Breast epithelium (tissue), 4 donors: ENCODE measurements at regions not wholly inside any gene's neighbourhood (a gene's known extent, or its start where the extent isn't known, plus 50 kb on each side); places are given as distances from the start of the nearest gene placed in this dataset.

ENCODE experiments used
- DNase-seq, 2 donors: peaks; one replicate each; pipeline ENCODE4 v3.0.0-alpha.2; 2019; ENCODE audit warnings: low spot score in 2 of 2
- H3K27ac ChIP-seq, 2 donors: fragments of 200-600 bp; sonication (generic) in 1 of 2; one replicate each; pipeline ENCODE4 v1.5.1; 2016 to 2019; ENCODE audit warnings: mild to moderate bottlenecking in 1 of 2
- H3K27me3 ChIP-seq, 2 donors: fragments of 200-600 bp; sonication (generic) in 1 of 2; one replicate each; pipeline versions ENCODE4 v1.5.1 to v1.6.0; 2017 to 2019; ENCODE audit warnings: control low read depth in 1 of 2, mild to moderate bottlenecking in 1 of 2
- H3K36me3 ChIP-seq: fragments of 200-600 bp; one replicate; pipeline ENCODE4 v1.5.1; 2019
- H3K4me1 ChIP-seq, 2 donors: fragments of 200-600 bp; sonication (generic); one replicate each; pipeline ENCODE4 v1.5.1; 2016 to 2019; ENCODE audit warnings: control low read depth in 1 of 2
- H3K4me3 ChIP-seq, 3 donors: fragments of 200-600 bp; sonication (generic); 1 replicate in 2 of 3; 2 replicates in 1 of 3; pipeline ENCODE4 v1.5.1; 2016 to 2019; ENCODE audit warnings: mild to moderate bottlenecking in 3 of 3, moderate library complexity in 2 of 3
- H3K9me3 ChIP-seq, 2 donors: fragments of 200-600 bp; sonication (generic) in 1 of 2; one replicate each; pipeline ENCODE4 v1.5.1; 2016 to 2019; ENCODE audit warnings: control low read depth in 1 of 2
- POLR2A ChIP-seq: fragments of 450-650 bp; IDR thresholded peaks from one replicate; pipeline ENCODE4 v1.6.1; 2016; ENCODE audit warnings: antibody characterized with exemption, mild to moderate bottlenecking, moderate library complexity
- POLR2AphosphoS5 ChIP-seq, 3 donors: sonication (generic); formaldehyde crosslinking; IDR thresholded peaks; one replicate each; pipeline ENCODE4 v1.6.1; 2017; ENCODE audit warnings: antibody characterized with exemption in 3 of 3
- intact Hi-C: fragments of 100-400 bp; cut with DNase I; formaldehyde crosslinking; loops from one replicate; pipeline ENCODE4 v1.15.1; 2023; ENCODE audit warnings: low total_unique reads
- TF ChIP-seq, protein P1 (sequence below), 3 donors: fragments of 450-650 bp; IDR thresholded peaks; one replicate each; pipeline ENCODE4 v1.5.1; 2016 to 2017; ENCODE audit warnings: antibody characterized with exemption in 3 of 3, mild to moderate bottlenecking in 3 of 3, moderate library complexity in 3 of 3

DNA sequence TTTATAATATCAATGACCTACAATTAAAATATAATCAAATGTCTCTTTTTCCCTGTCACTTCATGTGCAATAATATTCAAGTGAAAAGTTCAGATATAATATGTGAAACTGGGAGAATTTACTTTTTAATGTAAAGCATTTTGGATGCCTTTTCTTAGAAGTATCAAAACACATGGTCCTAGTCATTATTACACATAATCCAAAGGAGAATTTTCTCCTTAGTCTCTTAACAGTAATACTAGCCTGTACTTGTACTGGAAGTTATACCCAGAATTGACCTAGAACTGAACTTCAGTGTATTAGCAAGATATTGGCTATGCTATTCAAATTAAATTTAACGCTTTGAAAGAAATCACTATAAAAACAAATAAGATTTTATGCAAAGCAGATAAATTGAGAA, 842.6 kb upstream of the MANEA start:
- no peaks in the 10 kb centered on the region for H3K9me3 ChIP-seq
- no peak overlapping the region for H3K27ac ChIP-seq
- no peak for DNase-seq
- TF ChIP-seq POLR2AphosphoS5 (IDR thresholded peaks at IDR 0.05), result no peak
- TF ChIP-seq, protein P1, sequence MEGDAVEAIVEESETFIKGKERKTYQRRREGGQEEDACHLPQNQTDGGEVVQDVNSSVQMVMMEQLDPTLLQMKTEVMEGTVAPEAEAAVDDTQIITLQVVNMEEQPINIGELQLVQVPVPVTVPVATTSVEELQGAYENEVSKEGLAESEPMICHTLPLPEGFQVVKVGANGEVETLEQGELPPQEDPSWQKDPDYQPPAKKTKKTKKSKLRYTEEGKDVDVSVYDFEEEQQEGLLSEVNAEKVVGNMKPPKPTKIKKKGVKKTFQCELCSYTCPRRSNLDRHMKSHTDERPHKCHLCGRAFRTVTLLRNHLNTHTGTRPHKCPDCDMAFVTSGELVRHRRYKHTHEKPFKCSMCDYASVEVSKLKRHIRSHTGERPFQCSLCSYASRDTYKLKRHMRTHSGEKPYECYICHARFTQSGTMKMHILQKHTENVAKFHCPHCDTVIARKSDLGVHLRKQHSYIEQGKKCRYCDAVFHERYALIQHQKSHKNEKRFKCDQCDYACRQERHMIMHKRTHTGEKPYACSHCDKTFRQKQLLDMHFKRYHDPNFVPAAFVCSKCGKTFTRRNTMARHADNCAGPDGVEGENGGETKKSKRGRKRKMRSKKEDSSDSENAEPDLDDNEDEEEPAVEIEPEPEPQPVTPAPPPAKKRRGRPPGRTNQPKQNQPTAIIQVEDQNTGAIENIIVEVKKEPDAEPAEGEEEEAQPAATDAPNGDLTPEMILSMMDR (IDR thresholded peaks at IDR 0.05), result no peak
- TF ChIP-seq POLR2A, result no peak
- H3K36me3 ChIP-seq, result no peaks in the 10 kb centered on the region
- no peak overlapping the region for H3K4me3 ChIP-seq
- intact Hi-C loops, result no loop called here
- no peaks in the 10 kb centered on the region for H3K4me1 ChIP-seq
- no peaks in the 10 kb centered on the region for H3K27me3 ChIP-seq

DNA sequence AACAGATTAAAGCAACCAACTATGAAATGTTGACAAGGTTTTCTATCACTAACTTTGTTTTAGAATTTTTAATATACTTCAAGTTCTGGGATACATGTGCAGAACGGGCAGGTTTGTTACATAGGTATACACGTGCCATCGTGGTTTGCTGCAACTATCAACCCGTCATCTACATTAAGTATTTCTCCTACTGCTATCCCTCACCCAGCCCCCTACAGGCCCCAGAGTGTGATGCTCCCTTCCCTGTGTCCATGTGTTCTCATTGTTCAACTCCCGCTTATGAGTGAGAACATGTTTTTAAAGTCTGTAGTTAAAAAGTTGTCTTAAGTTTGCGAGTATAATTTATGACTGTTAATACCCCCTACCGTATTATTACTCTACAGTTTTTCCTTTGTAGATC, 844.3 kb upstream of the MANEA start:
- no peaks in the 10 kb centered on the region for H3K4me1 ChIP-seq
- H3K27ac ChIP-seq, result no peak overlapping the region
- H3K9me3 ChIP-seq, result no peaks in the 10 kb centered on the region
- no peak overlapping the region for H3K4me3 ChIP-seq
- no peaks in the 10 kb centered on the region for H3K27me3 ChIP-seq
- intact Hi-C loops, result no loop called here
- TF ChIP-seq, protein P1 (IDR thresholded peaks at IDR 0.05), result no peak
- TF ChIP-seq POLR2AphosphoS5 (IDR thresholded peaks at IDR 0.05) (no peak), POLR2A (no peak)
- no peaks in the 10 kb centered on the region for H3K36me3 ChIP-seq
- no peak for DNase-seq

DNA sequence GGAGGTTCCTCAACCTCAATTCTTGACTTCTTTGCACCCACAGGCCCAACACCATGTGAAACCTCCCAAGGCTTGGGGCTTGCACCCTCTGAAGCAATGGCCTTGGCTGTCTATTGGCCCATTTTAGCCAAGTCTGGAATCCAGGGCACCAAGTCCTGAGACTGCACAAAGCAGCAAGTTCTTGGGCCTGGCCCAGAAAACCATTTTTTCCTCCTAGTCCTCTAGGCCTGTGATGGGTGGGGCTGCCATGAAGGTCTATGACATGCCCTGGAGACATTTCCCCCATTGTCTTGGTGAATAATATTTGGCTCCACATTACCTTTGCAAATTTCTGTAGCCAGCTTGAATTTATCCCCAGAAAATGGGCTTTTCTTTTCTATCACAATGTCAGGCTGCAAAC, 849.6 kb upstream of the MANEA start:
- Histone ChIP-seq H3K36me3 (no peaks in the 10 kb centered on the region), H3K27ac (no peak overlapping the region), H3K4me3 (no peak overlapping the region), H3K9me3 (peaks cover 0 to 4% of the 10 kb centered on the region in 2 donors), H3K4me1 (no peaks in the 10 kb centered on the region), H3K27me3 (no peaks in the 10 kb centered on the region)
- intact Hi-C loops, result no loop called here
- DNase-seq, result no peak
- TF ChIP-seq POLR2AphosphoS5 (IDR thresholded peaks at IDR 0.05) (no peak), POLR2A (no peak)
- TF ChIP-seq, protein P1 (IDR thresholded peaks at IDR 0.05), result no peak

DNA sequence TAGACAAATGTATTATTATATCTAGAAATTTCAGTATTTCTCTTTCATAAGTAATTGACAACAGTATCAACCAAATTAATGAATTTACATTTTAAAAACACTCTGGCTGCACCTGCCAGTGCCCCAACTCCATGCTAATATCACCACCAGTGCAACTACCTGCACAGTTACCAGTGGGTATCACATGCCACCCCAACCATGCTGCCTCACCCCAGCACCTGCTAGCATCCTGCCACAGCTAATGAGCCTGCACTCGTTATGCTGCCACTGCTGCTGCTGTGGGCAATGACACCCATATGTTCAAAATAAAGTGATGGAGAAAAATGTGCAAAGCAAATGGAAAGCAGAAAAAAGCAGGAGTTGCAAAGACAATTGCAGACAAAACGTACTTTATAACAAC, 855.9 kb upstream of the MANEA start:
- no peak overlapping the region for H3K4me3 ChIP-seq
- DNase-seq, result no peak
- no peaks in the 10 kb centered on the region for H3K9me3 ChIP-seq
- no peaks in the 10 kb centered on the region for H3K36me3 ChIP-seq
- no peaks in the 10 kb centered on the region for H3K27me3 ChIP-seq
- intact Hi-C loops, result no loop called here
- no peaks in the 10 kb centered on the region for H3K4me1 ChIP-seq
- no peak for TF ChIP-seq POLR2A
- TF ChIP-seq, protein P1 (IDR thresholded peaks at IDR 0.05), result no peak
- TF ChIP-seq POLR2AphosphoS5 (IDR thresholded peaks at IDR 0.05), result no peak
- H3K27ac ChIP-seq, result no peak overlapping the region

DNA sequence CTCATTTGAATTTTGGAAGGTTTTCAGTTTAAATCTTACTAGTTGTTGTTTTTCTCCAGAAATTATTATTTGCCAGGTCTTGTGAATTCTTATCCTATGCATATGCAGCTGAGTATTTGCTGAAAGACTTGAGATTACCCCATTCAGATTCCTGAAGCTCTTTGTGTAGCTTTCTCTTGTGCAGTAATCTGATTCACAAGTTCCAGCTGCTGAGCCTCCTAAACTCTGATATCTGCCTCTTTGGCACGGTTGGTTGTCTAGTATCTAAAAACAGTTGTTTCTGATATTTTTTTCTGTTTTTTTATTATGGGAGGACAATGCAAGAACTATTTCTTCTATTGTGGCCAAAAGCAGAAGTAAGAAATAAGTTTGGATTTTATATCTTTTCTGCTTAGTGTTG, 863.9 kb upstream of the MANEA start:
- no peaks in the 10 kb centered on the region for H3K27me3 ChIP-seq
- no peaks in the 10 kb centered on the region for H3K9me3 ChIP-seq
- H3K36me3 ChIP-seq, result no peaks in the 10 kb centered on the region
- no peak overlapping the region for H3K4me3 ChIP-seq
- TF ChIP-seq POLR2AphosphoS5 (IDR thresholded peaks at IDR 0.05), result no peak
- TF ChIP-seq, protein P1 (IDR thresholded peaks at IDR 0.05), result no peak
- TF ChIP-seq POLR2A, result no peak
- H3K27ac ChIP-seq, result no peak overlapping the region
- intact Hi-C loops, result no loop called here
- no peak for DNase-seq
- H3K4me1 ChIP-seq, result no peaks in the 10 kb centered on the region
